HEK293 (cell line): ENCODE measurements at regions not wholly inside any gene's neighbourhood (a gene's known extent, or its start where the extent isn't known, plus 50 kb on each side); places are given as distances from the start of the nearest gene placed in this dataset.

Experiments used
- CTCF ChIP-seq: fragments of 450-650 bp; formaldehyde crosslinking; IDR thresholded peaks from 2 replicates; pipeline ENCODE4 v1.5.1; 2016; ENCODE audit warnings: missing biosample characterization, missing genetic modification characterization
- GLI4 ChIP-seq: fragments of 450-650 bp; formaldehyde crosslinking; IDR thresholded peaks from 2 replicates; pipeline ENCODE4 v1.5.1; 2016; ENCODE audit warnings: missing biosample characterization, missing genetic modification characterization
- PATZ1 ChIP-seq: fragments of 450-650 bp; formaldehyde crosslinking; IDR thresholded peaks from 2 replicates; pipeline ENCODE4 v1.5.1; 2016; ENCODE audit warnings: missing biosample characterization, missing genetic modification characterization
- TF ChIP-seq, protein P1 (sequence below): fragments of 450-650 bp; formaldehyde crosslinking; IDR thresholded peaks from 2 replicates; pipeline ENCODE4 v1.5.1; 2016; ENCODE audit warnings: missing biosample characterization, missing genetic modification characterization

DNA sequence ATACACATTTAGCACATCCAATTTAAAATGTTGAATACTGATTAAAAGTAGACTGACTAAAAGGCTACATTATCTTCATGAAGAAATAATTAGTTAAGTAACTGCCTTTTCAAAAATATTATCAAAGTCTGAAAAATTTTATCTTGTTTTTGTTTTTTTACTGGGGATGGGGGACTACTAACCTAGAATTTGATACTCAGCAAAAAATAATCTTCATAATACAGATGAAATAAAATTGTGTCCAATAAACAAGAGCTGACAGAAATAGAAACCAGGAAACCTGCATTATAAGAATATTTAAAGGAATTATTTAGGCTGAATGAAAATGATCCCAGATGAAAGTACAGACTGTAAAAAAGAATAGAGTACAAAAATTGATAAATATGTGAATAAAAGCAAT lies 200.7 kb upstream of the RGPD4 start:
- TF ChIP-seq PATZ1 (tag by site-specific recombination) (no peak), CTCF (tag by site-specific recombination) (no peak), GLI4 (tag by site-specific recombination) (no peak)
- TF ChIP-seq, protein P1, sequence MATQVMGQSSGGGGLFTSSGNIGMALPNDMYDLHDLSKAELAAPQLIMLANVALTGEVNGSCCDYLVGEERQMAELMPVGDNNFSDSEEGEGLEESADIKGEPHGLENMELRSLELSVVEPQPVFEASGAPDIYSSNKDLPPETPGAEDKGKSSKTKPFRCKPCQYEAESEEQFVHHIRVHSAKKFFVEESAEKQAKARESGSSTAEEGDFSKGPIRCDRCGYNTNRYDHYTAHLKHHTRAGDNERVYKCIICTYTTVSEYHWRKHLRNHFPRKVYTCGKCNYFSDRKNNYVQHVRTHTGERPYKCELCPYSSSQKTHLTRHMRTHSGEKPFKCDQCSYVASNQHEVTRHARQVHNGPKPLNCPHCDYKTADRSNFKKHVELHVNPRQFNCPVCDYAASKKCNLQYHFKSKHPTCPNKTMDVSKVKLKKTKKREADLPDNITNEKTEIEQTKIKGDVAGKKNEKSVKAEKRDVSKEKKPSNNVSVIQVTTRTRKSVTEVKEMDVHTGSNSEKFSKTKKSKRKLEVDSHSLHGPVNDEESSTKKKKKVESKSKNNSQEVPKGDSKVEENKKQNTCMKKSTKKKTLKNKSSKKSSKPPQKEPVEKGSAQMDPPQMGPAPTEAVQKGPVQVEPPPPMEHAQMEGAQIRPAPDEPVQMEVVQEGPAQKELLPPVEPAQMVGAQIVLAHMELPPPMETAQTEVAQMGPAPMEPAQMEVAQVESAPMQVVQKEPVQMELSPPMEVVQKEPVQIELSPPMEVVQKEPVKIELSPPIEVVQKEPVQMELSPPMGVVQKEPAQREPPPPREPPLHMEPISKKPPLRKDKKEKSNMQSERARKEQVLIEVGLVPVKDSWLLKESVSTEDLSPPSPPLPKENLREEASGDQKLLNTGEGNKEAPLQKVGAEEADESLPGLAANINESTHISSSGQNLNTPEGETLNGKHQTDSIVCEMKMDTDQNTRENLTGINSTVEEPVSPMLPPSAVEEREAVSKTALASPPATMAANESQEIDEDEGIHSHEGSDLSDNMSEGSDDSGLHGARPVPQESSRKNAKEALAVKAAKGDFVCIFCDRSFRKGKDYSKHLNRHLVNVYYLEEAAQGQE (tag by site-specific recombination) = no peak
